WTC11 (cell line): ENCODE measurements at regions not wholly inside any gene's neighbourhood (a gene's known extent, or its start where the extent isn't known, plus 50 kb on each side); places are given as distances from the start of the nearest gene placed in this dataset.

ENCODE experiments used
- ELF4 ChIP-seq: sonication (generic); formaldehyde crosslinking; IDR thresholded peaks from 2 replicates; pipeline ENCODE4 v1.8.1; 2022; ENCODE audit warnings: low read depth, mild to moderate bottlenecking, moderate library complexity, missing genetic modification reagents
- TF ChIP-seq, protein P1 (sequence below): sonication (generic); formaldehyde crosslinking; IDR thresholded peaks from 2 replicates; pipeline ENCODE4 v1.8.0; 2022; ENCODE audit warnings: mild to moderate bottlenecking, missing genetic modification reagents

DNA sequence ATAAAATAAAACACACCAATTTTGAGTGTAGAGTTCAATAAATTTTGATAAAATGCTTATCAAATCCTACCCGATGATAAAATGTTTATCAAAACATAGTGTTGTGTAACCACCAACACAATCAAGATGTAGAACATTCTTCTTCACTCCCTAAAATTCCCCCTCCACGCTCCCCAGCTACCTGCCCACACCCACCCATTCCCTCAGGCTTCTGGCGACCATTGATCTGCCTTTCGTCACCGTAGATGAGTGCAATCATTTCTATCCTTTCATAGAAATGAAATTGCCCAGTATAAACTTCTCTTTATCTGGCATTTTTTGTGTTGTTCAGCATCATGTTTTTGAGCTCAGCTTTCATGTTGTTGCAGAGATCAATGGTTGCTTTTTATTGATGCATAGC, 90.7 kb upstream of the TBX3 start:
- TF ChIP-seq, protein P1, sequence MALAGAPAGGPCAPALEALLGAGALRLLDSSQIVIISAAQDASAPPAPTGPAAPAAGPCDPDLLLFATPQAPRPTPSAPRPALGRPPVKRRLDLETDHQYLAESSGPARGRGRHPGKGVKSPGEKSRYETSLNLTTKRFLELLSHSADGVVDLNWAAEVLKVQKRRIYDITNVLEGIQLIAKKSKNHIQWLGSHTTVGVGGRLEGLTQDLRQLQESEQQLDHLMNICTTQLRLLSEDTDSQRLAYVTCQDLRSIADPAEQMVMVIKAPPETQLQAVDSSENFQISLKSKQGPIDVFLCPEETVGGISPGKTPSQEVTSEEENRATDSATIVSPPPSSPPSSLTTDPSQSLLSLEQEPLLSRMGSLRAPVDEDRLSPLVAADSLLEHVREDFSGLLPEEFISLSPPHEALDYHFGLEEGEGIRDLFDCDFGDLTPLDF: no peak
- TF ChIP-seq ELF4 (CRISPR knock-in tag): no peak
